ENCODE measurements at regions not wholly inside any gene's neighbourhood (a gene's known extent, or its start where the extent isn't known, plus 50 kb on each side); places are given as distances from the start of the nearest gene placed in this dataset.

DNA sequence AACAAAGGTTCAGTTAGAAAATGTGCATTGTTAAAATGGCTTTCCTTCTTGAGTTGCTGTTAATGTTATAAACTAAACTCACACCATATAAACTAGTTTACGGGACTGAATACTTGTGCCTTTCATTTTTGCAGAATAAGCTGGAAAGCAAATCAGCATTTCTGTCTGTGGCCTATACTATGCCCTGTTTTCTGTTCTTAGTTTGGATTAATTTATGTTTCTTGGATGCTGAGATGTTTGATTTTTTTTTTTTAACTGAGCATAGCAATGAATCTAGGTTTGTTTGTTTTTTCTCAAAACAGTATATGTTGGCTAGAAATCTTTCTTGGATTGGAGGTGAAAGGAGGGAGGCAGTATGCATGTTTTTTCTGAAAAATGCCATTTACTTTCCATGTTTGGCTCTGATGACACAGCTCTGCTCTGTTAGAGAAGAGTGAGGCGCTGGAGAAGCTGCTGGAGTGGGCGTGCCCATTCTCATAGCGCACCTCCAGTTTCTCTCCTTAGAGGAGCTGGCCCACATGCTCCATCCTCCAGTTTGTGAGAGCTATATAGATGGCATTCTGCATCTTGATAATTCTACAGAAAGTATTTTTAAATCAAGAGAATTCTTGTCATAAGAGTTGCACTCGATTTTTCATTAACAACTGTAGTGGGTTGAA, 423.6 kb upstream of the TPM1 start:
- no peak overlapping the region for H3K27ac ChIP-seq

DNA sequence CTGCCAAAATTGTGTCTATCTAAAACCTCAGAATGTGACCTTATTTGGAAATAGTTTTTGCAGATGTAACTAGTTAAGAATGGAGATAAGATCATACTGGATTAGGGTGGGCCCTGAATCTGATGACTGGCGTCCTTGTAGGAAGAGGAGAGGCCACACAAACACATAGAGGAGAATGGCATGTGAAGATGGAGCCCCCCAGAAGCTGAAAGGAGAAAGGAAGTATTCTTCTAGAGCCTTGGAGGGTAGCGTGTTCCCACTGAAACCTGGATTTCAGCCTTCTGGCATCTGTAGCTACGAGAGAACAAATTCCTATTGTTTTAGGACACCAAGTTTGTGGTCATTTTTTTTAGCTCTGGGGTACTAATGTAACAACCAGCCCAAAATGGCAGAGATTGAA, 423.0 kb upstream of the TPM1 start:
- no peak for DNase-seq
- Histone ChIP-seq H3K36me3 (no peaks in the 10 kb centered on the region), H3K27me3 (no peaks in the 10 kb centered on the region), H3K4me1 (no peaks in the 10 kb centered on the region), H3K4me3 (no peak overlapping the region), H3K27ac (no peak overlapping the region), H3K9me3 (no peaks in the 10 kb centered on the region)
- TF ChIP-seq POLR2A (IDR thresholded peaks at IDR 0.05) = no peak
- TF ChIP-seq, protein P1, sequence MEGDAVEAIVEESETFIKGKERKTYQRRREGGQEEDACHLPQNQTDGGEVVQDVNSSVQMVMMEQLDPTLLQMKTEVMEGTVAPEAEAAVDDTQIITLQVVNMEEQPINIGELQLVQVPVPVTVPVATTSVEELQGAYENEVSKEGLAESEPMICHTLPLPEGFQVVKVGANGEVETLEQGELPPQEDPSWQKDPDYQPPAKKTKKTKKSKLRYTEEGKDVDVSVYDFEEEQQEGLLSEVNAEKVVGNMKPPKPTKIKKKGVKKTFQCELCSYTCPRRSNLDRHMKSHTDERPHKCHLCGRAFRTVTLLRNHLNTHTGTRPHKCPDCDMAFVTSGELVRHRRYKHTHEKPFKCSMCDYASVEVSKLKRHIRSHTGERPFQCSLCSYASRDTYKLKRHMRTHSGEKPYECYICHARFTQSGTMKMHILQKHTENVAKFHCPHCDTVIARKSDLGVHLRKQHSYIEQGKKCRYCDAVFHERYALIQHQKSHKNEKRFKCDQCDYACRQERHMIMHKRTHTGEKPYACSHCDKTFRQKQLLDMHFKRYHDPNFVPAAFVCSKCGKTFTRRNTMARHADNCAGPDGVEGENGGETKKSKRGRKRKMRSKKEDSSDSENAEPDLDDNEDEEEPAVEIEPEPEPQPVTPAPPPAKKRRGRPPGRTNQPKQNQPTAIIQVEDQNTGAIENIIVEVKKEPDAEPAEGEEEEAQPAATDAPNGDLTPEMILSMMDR (IDR thresholded peaks at IDR 0.05) = no peak
- WGBS (ENCODE audit: insufficient coverage, low coverage, low lambda C conversion rate, missing lambda C conversion rate) = 67% methylated on average over 1 of the region's 3 CpGs
- no peak for ATAC-seq
- intact Hi-C loops (cut with DNase I) = no loop called here

More for the DNA sequence above, 423.6 kb upstream of the TPM1 start:
- Histone ChIP-seq H3K36me3 (no peaks in the 10 kb centered on the region), H3K27me3 (no peaks in the 10 kb centered on the region), H3K4me1 (no peaks in the 10 kb centered on the region), H3K4me3 (no peak overlapping the region), H3K9me3 (no peaks in the 10 kb centered on the region)
- intact Hi-C loops (cut with DNase I) = no loop called here
- DNase-seq (no peak), ATAC-seq (no peak)
- TF ChIP-seq, protein P1 (IDR thresholded peaks at IDR 0.05) = no peak
- TF ChIP-seq POLR2A (IDR thresholded peaks at IDR 0.05) = no peak
- WGBS (ENCODE audit: insufficient coverage, low coverage, low lambda C conversion rate, missing lambda C conversion rate) = 85% methylated on average over 5 of the region's 5 CpGs

GRCh38 chr15:62622775-62623174, 419.8 kb upstream of the TPM1 start:
- intact Hi-C loops (cut with DNase I) = no loop called here
- ATAC-seq (no peak), DNase-seq (no peak)
- TF ChIP-seq, protein P1 (IDR thresholded peaks at IDR 0.05) = no peak
- no peak for TF ChIP-seq POLR2A (IDR thresholded peaks at IDR 0.05)
- Histone ChIP-seq H3K4me3 (no peak overlapping the region), H3K27me3 (no peaks in the 10 kb centered on the region), H3K9me3 (no peaks in the 10 kb centered on the region), H3K27ac (no peak overlapping the region), H3K4me1 (no peaks in the 10 kb centered on the region), H3K36me3 (no peaks in the 10 kb centered on the region)
- whole genome bisulfite sequencing (ENCODE audit: insufficient coverage, low coverage, low lambda C conversion rate, missing lambda C conversion rate) = 82% methylated on average over 4 of the region's 4 CpGs

- no peaks in the 10 kb centered on the region for H3K4me1 ChIP-seq
- intact Hi-C loops (cut with DNase I) = no loop called here
- H3K27ac ChIP-seq = no peak overlapping the region
- H3K4me3 ChIP-seq = no peak overlapping the region
- no peaks in the 10 kb centered on the region for H3K27me3 ChIP-seq
- no peaks in the 10 kb centered on the region for H3K36me3 ChIP-seq
- no peak for TF ChIP-seq POLR2A (IDR thresholded peaks at IDR 0.05)
- DNase-seq = no peak
- peak in 1 of 4 donors; percentile 10 for ATAC-seq
- no peaks in the 10 kb centered on the region for H3K9me3 ChIP-seq
- 59% methylated on average over 7 of the region's 7 CpGs for WGBS (ENCODE audit: insufficient coverage, low coverage, low lambda C conversion rate, missing lambda C conversion rate)
These were observed 417.8 kb upstream of the TPM1 start for GRCh38 chr15:62624547-62625378.

DNA sequence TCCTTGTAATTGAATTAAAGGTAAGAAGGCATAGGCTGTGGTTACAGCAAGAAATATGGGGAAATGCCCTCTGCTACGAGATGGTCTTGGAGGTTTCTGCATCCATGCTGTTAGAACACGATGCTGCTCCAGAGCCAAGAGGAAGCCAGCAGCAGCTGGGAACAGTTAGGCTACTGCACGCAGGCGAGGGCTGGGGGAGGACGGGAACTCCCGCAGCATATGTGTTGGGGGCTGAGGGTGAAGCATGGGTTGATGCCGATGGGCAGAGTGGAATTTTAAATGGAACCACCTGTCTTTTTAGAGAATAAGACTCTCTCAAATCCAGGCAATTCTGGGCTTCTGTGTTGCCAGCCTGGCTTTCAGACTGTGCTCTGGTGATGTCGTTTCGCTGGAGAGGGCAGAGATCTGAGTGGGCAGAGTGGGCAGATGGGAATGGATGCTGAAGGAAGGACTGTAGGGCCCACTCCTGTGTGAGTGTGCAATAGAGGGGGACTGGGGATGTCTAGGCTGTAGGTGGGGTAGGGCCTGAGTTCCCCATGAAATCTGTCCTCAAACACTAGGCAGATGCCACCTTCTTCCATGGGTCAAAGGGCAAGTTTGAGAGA, 417.0 kb upstream of the TPM1 start:
- H3K36me3 ChIP-seq = no peaks in the 10 kb centered on the region
- DNase-seq = no peak
- no peak overlapping the region for H3K4me3 ChIP-seq
- no peak for ATAC-seq
- no peaks in the 10 kb centered on the region for H3K27me3 ChIP-seq
- H3K9me3 ChIP-seq = no peaks in the 10 kb centered on the region
- no peaks in the 10 kb centered on the region for H3K4me1 ChIP-seq
- TF ChIP-seq POLR2A (IDR thresholded peaks at IDR 0.05) = no peak
- TF ChIP-seq, protein P1 (IDR thresholded peaks at IDR 0.05) = no peak
- intact Hi-C loops (cut with DNase I) = no loop called here
- 65% methylated on average over 9 of the region's 9 CpGs for WGBS (ENCODE audit: insufficient coverage, low coverage, low lambda C conversion rate, missing lambda C conversion rate)
- H3K27ac ChIP-seq = no peak overlapping the region
